GM18861 (cell line): ENCODE measurements at regions not wholly inside any gene's neighbourhood (a gene's known extent, or its start where the extent isn't known, plus 50 kb on each side); places are given as distances from the start of the nearest gene placed in this dataset.
"Not testable (repeated sequence)": the region's sequence is repeated elsewhere in the genome, so short reads cannot be mapped to it uniquely, and the experiment has no call there.

Source experiments
- ATAC-seq: cut with Tn5 transposase; IDR thresholded peaks from one replicate; pipeline ENCODE4 v1.9.1; 2021; ENCODE audit not compliant: unreplicated experiment

GRCh38 chr12:69028941-69029729, 96.2 kb upstream of the CPM start:
- no peak for ATAC-seq

DNA sequence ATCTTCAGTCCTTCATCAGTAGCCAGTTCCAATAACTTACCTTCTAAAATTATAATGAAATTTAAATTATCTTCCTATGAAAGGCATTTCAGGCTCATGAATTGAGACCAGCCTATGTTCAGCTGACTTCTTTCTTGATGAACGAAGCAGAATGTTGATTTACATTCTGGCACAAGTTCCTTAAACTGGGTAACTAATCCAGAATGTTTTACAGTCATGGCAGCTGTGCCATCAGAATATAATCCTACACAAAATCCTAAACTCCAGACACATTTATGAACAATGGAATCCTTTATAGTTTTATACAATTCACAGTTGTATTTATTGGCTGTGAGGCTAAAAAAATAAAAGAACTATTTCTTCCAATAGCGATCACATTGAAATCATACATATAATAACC, 97.3 kb upstream of the CPM start:
- no peak for ATAC-seq

- no peak for ATAC-seq
These were observed 103.6 kb upstream of the CPM start for GRCh38 chr12:69036533-69036932.

GRCh38 chr12:69036999-69037398, 104.0 kb upstream of the CPM start:
- no peak for ATAC-seq

DNA sequence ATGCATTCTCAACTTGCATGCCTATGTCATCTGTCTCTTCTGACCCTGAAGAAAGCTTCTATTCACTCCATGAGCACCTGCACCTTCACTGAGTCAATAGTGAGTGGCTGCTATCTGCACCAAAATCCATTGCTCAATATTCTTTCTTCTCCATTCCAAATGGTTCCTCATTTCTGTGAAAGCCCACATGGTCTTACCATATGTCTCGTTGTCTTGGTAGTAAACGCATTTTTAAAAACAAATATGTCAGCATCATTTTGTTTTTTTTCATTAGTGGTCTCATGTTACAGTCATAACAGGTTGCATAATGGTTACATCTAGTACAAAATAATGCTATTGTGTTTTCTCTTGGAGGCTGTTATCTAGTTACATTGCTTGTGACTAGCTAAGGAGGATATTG, 106.9 kb upstream of the CPM start:
- no peak for ATAC-seq

- ATAC-seq: no peak
These were observed 109.6 kb upstream of the CPM start for GRCh38 chr12:69042557-69042956.

DNA sequence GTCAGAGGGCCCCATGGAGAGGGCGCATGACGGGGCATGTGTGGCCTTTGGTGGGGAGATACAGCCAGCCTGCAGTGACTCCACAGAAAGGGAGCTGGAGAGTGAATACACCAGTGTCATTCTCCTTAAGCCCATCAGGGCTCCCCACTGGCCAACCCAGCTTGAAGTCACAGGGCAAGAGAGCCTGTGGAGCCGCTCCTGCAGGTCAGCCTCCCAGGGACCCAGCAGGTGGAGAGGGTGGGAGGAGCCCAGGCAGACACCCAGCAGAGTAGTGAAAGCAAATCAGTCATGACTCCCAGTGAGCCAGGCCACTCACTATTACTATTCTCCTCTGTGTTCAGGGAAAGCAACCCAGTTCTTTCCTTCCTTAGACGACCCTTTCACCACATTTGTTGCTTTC, 110.0 kb upstream of the CPM start:
- no peak for ATAC-seq

DNA sequence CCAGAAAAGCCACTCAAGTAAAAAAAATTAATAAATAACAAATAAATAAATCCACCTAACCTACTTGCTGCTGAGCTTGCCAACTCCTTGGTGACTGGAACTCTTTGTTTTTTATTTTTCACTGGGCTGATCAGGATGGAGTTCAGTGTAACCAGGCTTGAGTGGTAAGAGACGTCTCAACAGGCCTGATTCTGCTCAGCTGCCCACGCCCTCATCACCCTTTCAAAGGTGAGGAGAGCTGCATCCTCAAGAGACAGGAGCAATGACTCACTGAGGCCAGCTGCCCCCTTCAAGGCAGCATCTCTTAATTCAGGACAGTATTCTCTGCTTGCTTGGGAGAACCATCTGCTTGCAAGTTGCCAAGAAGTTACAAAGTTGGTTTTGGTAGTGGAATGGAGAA, 111.9 kb upstream of the CPM start:
- ATAC-seq: no peak

GRCh38 chr12:69045430-69045829, 112.5 kb upstream of the CPM start:
- no peak for ATAC-seq

DNA sequence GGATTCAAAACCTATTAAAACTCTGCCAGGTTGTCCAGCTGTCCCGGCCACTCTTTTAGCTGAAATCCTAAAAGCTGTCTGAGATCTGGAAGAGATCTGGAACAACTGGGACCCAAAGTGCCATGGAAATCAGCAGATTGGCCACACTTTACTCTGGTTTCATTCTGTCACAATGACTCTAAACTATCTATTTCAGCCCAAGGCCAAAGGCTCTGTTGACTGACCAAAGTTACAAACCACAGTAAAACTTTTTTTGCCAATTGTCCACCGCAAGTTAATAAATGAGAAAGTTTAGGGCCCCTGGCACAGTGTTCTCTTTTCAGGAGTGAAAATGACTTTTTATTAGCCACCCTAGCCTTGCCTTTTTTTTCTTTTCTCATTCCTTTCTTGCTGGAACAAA, 113.4 kb upstream of the CPM start:
- no peak for ATAC-seq

DNA sequence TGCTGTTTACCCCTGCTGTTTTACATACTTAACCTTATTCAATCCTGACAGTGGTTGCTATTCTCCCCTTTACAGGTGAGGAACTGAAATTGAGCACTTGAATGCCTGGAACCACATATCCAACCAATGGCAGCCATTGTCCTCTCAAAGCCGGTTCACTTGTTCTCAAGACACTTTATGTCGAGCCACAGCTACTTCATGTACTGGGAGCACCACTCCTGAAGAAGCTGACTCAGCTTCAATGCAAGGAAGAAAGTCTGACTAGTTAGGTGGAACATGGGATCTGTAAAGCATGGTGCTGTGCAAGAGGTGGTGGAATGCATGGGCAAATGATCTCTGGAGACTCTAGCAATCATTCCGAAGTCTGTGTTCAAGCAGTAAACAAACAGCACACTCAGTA, 113.9 kb upstream of the CPM start:
- no peak for ATAC-seq

DNA sequence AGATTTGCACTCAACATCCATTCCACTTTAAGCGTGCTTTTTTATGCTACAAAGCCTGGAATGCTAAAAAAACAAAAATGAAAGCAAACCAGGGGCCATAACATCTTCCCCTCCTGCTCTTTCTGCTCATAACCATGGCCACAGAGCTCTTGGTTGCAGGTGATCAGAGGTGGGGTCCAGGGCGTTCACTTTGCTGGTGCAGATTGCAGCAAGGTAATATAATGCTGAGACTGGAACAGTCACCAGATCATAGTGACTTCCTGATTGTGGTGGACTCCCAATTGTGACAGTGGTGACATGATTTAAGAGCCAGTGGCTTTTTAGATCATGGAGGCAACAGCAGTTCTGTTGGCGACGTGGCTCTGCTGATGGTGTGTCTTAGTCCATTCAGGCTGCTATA, 115.0 kb upstream of the CPM start:
- ATAC-seq: no peak

DNA sequence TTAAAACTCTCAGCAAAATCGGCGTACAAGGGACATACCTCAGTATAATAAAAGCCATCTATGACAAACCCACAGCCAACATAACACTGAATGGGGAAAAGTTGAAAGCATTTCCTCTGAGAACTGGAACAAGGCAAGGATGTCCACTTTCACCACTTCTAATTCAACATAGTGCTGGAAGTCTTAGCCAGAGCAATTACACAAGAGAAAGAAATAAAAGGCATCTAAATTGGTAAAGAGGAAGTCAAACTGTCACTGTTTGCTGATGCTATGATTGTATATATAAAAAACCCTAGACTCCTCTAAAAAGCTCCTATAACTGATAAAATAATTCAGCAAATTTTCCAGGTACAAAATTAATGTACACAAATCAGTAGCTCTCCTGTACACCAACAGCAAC, 116.9 kb upstream of the CPM start:
- not testable (repeated sequence) for ATAC-seq

- ATAC-seq: no peak
These were observed 119.8 kb upstream of the CPM start for GRCh38 chr12:69052613-69053408.

DNA sequence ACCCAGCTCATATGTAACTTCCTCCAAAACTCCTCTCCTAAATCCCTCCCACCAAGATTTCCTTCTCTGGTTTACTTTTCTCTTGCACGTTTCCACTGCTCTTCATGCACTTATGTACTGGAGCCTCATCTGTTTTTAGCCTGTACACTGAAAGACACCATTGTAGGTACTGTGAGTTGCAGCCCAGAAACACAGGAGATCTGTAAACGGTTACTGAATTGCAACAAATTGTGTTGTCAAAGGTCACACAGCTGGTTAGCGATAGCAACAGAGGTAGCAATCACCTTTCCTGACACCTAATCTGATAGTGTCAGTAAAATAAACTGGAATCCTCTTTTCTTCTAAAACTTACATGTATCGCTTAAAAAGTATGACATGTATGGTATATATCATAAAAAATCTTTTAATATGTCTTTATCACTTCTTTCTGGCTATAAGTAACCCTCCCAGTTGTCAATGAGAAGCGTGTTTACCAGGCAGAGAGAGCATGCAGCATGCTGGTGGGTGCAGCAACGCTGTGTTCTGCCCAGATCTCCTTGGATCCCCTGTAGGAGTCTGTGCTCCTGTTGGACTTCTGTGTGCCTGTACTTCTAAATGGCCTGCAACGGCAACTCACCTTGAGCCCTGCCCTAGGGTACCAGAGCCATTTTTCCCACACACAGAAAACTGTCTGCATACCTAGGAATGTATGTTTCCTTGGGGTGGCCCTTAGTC, 121.5 kb upstream of the CPM start:
- no peak for ATAC-seq

GRCh38 chr12:69055280-69055679, 122.3 kb upstream of the CPM start:
- no peak for ATAC-seq

- ATAC-seq: no peak
These were observed 122.7 kb upstream of the CPM start for GRCh38 chr12:69055706-69056105.

- no peak for ATAC-seq
These were observed 124.0 kb upstream of the CPM start for GRCh38 chr12:69056743-69057515.

- no peak for ATAC-seq
These were observed 124.8 kb upstream of the CPM start for GRCh38 chr12:69057742-69058141.

DNA sequence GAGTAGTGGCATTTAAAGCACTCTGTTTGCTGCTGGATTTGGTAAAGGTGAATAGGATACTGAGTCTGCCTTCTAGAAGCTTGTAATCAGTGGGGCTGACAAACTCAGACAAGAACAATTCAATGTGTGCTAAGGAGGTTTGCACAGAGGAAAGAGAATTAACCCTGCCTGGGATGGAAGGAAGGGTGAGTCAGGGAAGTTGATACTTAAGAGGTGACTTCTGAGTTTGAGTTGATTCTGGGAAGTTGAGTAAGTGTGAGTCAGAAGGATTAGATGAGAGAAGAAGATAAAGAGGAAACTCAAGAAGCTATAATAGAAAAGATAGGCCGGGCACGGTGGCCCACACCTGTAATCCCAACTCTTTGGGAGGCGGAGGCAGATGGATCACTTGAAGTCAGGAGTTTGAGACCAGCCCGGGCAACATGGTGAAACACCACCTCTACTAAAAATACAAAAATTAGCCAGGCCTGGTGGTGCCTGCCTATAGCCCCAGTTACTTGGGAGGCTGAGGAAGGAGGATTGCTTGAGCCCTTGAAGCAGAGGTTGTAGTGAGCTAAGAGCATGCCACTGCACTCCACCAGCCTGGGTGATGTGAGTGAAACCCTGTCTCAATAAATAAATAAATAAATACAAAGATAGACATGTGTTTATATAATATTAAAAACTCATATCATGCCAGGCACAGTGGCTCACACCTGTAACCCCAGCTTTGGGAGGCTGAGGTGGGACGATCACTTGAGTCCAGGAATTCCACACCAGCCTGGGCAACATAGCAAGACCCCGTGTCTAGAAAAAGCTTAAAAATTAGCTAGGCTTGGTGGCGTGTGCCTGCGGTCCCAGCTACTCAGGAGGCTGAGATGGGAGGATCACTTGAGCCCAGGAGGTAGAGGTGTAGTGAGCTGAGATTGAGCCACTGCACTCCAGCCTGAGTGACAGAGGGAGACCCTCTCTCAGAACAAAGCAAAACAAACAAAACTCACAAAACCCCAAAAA, 126.8 kb upstream of the CPM start:
- ATAC-seq: no peak
